Rectal smooth muscle tissue (tissue), 1 donor: ENCODE measurements at regions not wholly inside any gene's neighbourhood (a gene's known extent, or its start where the extent isn't known, plus 50 kb on each side); places are given as distances from the start of the nearest gene placed in this dataset.
A peak's percentile ranks its signal among the peaks of the same experiment; 100 is the strongest.
"Not testable (repeated sequence)": the region's sequence is repeated elsewhere in the genome, so short reads cannot be mapped to it uniquely, and the experiment has no call there.

ENCODE experiments used
- H3K27ac ChIP-seq: one replicate; pipeline ENCODE4 v1.7.0; 2013; ENCODE audit warnings: low read depth, low read length, inconsistent platforms
- H3K27me3 ChIP-seq: one replicate; pipeline ENCODE4 v1.7.0; 2013; ENCODE audit warnings: low read length; ENCODE audit not compliant: control insufficient read depth, insufficient read depth
- H3K36me3 ChIP-seq: one replicate; pipeline ENCODE4 v1.7.0; 2013; ENCODE audit warnings: low read length; ENCODE audit not compliant: control insufficient read depth, insufficient read depth
- H3K4me1 ChIP-seq: one replicate; pipeline ENCODE4 v1.7.0; 2013; ENCODE audit warnings: low read length; ENCODE audit not compliant: control insufficient read depth, insufficient read depth
- H3K4me3 ChIP-seq: one replicate; pipeline ENCODE4 v1.7.0; 2013; ENCODE audit warnings: low read length
- H3K9ac ChIP-seq: one replicate; pipeline ENCODE4 v1.7.0; 2013; ENCODE audit warnings: low read length

DNA sequence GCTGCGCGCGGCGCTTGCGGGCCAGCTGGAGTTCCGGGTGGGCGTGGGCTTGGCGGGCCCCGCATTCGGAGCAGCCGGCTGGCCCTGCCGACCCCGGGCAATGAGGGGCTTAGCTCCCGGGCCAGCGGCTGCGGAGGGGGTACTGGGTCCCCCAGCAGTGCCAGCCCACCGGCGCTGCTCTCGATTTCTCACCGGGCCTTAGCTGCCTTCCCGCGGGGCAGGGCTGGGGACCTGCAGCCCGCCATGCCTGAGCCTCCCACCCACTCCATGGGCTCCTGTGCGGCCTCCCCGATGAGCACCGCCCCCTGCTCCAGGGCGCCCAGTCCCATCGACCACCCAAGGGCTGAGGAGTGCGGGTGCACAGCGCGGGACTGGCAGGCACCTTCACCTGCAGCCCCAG lies 381.4 kb downstream of the KCNRG start:
- not testable (repeated sequence) for H3K4me3 ChIP-seq, H3K4me1 ChIP-seq, H3K9ac ChIP-seq, H3K27me3 ChIP-seq, H3K27ac ChIP-seq, H3K36me3 ChIP-seq

DNA sequence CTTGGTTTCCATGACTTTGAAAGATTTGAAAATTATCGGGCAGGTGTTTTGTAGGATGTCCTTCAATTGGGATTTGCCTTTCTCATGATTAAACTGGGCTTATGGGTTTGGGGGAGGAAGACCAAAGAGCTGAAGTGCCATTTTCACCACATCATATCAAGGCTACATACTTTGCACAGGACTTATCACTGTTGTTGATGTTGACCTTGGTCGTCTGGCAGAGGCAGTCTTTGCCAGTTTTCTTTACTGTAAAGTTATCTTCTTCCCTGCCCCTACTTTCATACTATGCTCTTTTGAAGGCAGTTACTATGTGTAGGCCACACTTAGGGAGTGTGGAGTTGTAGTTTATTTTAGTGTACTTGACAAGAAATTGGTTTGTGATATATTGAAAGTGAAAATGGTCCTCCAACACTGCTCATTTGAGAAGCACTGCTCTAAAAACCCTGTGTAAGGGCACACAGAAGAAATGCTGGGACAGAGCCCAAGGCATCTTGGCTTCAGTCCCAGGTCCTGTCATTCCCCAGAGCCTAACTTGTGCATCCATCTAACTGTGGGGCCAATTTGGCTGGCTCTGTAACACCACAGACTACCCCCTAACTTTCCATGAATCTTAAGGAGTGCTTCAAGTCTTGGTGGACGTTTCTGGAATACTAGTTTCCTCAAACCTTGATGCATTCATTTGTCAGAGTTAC lies 384.9 kb downstream of the KCNRG start:
- Histone ChIP-seq H3K27me3 (no peaks in the 10 kb centered on the region), H3K36me3 (no peaks in the 10 kb centered on the region), H3K9ac (no peak overlapping the region), H3K27ac (peak overlapping the region; percentile 0), H3K4me3 (no peak overlapping the region), H3K4me1 (peaks cover 7% of the 10 kb centered on the region)

- no peaks in the 10 kb centered on the region for H3K27me3 ChIP-seq
- peak overlapping the region; percentile 0 for H3K27ac ChIP-seq
- H3K9ac ChIP-seq, result no peak overlapping the region
- H3K36me3 ChIP-seq, result no peaks in the 10 kb centered on the region
- H3K4me3 ChIP-seq, result no peak overlapping the region
- H3K4me1 ChIP-seq, result peaks cover 7% of the 10 kb centered on the region
These were observed 385.8 kb downstream of the KCNRG start for GRCh38 chr13:50401049-50401505.

- H3K27me3 ChIP-seq, result no peaks in the 10 kb centered on the region
- no peak overlapping the region for H3K27ac ChIP-seq
- H3K9ac ChIP-seq, result no peak overlapping the region
- no peak overlapping the region for H3K4me3 ChIP-seq
- peaks cover 7% of the 10 kb centered on the region for H3K4me1 ChIP-seq
- H3K36me3 ChIP-seq, result no peaks in the 10 kb centered on the region
These were observed 386.6 kb downstream of the KCNRG start for GRCh38 chr13:50401721-50402465.

DNA sequence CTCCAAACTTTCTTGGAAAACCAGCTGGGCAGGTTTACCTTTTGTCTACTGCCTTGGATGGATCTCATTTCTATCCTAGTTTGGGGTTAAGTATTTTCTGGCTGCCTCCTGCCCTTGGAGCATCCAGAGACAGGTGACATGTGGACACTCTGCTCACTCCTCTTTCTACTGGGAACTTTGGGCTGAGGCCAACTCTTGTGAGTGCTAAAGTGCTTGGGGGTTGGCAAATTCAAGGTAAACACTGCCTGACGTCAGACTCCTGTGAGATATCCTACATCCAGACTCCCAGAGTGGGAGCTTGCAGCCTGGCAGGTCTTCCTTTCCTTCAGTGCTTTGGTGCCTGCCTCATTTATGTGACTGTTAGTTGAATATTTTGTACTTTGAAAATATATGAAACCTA lies 388.1 kb downstream of the KCNRG start:
- H3K4me1 ChIP-seq, result peaks cover 7% of the 10 kb centered on the region
- H3K36me3 ChIP-seq, result no peaks in the 10 kb centered on the region
- H3K4me3 ChIP-seq, result no peak overlapping the region
- H3K27me3 ChIP-seq, result no peaks in the 10 kb centered on the region
- H3K27ac ChIP-seq, result no peak overlapping the region
- H3K9ac ChIP-seq, result no peak overlapping the region

GRCh38 chr13:50404116-50404515 lies 388.9 kb downstream of the KCNRG start:
- Histone ChIP-seq H3K4me3 (no peak overlapping the region), H3K4me1 (peaks cover 7% of the 10 kb centered on the region), H3K27ac (no peak overlapping the region), H3K36me3 (no peaks in the 10 kb centered on the region), H3K27me3 (no peaks in the 10 kb centered on the region), H3K9ac (no peak overlapping the region)

GRCh38 chr13:50404769-50405168 lies 389.5 kb downstream of the KCNRG start:
- Histone ChIP-seq H3K4me1 (peaks cover 7% of the 10 kb centered on the region), H3K36me3 (no peaks in the 10 kb centered on the region), H3K27me3 (no peaks in the 10 kb centered on the region), H3K27ac (no peak overlapping the region), H3K9ac (no peak overlapping the region), H3K4me3 (no peak overlapping the region)

- no peak overlapping the region for H3K9ac ChIP-seq
- no peak overlapping the region for H3K4me3 ChIP-seq
- H3K36me3 ChIP-seq, result no peaks in the 10 kb centered on the region
- H3K27me3 ChIP-seq, result no peaks in the 10 kb centered on the region
- H3K4me1 ChIP-seq, result no peaks in the 10 kb centered on the region
- H3K27ac ChIP-seq, result no peak overlapping the region
These were observed 391.6 kb downstream of the KCNRG start for GRCh38 chr13:50406831-50407230.

DNA sequence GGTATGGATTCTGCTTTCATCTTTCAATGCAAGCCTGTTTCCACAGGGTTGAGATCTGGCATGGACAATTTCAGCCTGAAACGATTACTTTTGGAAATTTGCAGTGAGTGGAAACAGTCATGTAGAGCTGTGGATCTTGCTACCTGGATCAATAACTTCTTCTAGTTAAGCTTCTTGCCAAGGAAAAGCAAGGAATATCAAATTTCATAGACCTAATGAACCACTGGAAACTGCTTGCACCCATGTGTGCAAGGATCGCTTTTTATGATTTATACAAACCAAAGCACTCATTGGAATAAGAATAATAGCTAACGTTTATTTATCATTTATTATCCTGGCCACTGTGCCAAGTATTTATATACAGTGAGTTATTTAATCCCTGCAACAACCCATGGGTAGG lies 392.8 kb downstream of the KCNRG start:
- Histone ChIP-seq H3K4me3 (no peak overlapping the region), H3K27ac (no peak overlapping the region)

DNA sequence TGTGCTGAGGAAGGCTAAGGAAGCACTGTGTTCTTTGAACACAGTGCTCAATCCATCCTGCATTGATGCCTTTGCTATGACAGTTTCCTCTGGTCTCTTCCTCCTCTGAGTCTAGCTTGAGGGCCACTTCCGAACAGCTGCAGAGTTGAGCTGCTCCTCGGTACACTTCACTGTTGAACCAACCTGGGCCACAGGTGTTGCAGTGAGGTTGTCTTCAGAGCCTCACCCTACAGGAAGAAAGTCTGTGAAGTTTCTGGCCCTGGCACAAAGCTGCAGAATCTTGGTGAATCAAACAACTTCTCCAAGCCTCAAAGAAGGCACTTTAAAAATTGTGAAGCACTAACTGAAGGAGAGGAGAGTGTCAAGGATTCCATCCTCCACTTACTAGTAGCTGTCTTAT lies 394.0 kb downstream of the KCNRG start:
- H3K4me1 ChIP-seq, result no peaks in the 10 kb centered on the region
- no peaks in the 10 kb centered on the region for H3K36me3 ChIP-seq
- no peak overlapping the region for H3K4me3 ChIP-seq
- H3K27me3 ChIP-seq, result no peaks in the 10 kb centered on the region
- H3K27ac ChIP-seq, result no peak overlapping the region
- H3K9ac ChIP-seq, result no peak overlapping the region

More for the DNA sequence above, 392.8 kb downstream of the KCNRG start:
- H3K4me1 ChIP-seq, result no peaks in the 10 kb centered on the region
- no peaks in the 10 kb centered on the region for H3K36me3 ChIP-seq
- no peaks in the 10 kb centered on the region for H3K27me3 ChIP-seq
- no peak overlapping the region for H3K9ac ChIP-seq

GRCh38 chr13:50410921-50411746 lies 395.9 kb downstream of the KCNRG start:
- Histone ChIP-seq H3K9ac (no peak overlapping the region), H3K4me1 (no peaks in the 10 kb centered on the region), H3K36me3 (no peaks in the 10 kb centered on the region), H3K27ac (no peak overlapping the region), H3K4me3 (no peak overlapping the region), H3K27me3 (no peaks in the 10 kb centered on the region)

GRCh38 chr13:50412046-50412617 lies 396.9 kb downstream of the KCNRG start:
- no peak overlapping the region for H3K9ac ChIP-seq
- H3K4me1 ChIP-seq, result no peaks in the 10 kb centered on the region
- H3K27me3 ChIP-seq, result no peaks in the 10 kb centered on the region
- H3K27ac ChIP-seq, result no peak overlapping the region
- H3K36me3 ChIP-seq, result no peaks in the 10 kb centered on the region
- H3K4me3 ChIP-seq, result no peak overlapping the region
